MM.1S (cell line): ENCODE measurements at regions not wholly inside any gene's neighbourhood (a gene's known extent, or its start where the extent isn't known, plus 50 kb on each side); places are given as distances from the start of the nearest gene placed in this dataset.

Source experiments
- DNase-seq: peaks from one replicate; pipeline ENCODE4 v3.0.0-alpha.2; 2015
- H2AFZ ChIP-seq: fragments of 300-600 bp; sonication (generic); 2 replicates; pipeline ENCODE4 v1.6.0; 2016; ENCODE audit warnings: antibody characterized with exemption, low read length
- H3F3A ChIP-seq: fragments of 300-600 bp; sonication (generic); 2 replicates; pipeline ENCODE4 v1.6.1; 2016; ENCODE audit warnings: mild to moderate bottlenecking, antibody characterized with exemption, low read length, moderate library complexity, mixed read lengths; ENCODE audit not compliant: insufficient read depth
- H3K27ac ChIP-seq: fragments of 300-600 bp; sonication (generic); 2 replicates; pipeline ENCODE4 v1.5.1; 2016; ENCODE audit warnings: mild to moderate bottlenecking, low read length
- H3K27me3 ChIP-seq: fragments of 300-600 bp; sonication (generic); replicated peaks from 2 replicates; pipeline ENCODE4 v1.6.0; 2016; ENCODE audit warnings: low read length; ENCODE audit not compliant: insufficient read depth
- H3K36me3 ChIP-seq: fragments of 300-600 bp; sonication (generic); replicated peaks from 2 replicates; pipeline ENCODE4 v1.6.1; 2016; ENCODE audit warnings: mild to moderate bottlenecking, low read length, mixed read lengths; ENCODE audit not compliant: insufficient read depth
- H3K4me1 ChIP-seq: fragments of 300-600 bp; sonication (generic); 2 replicates; pipeline ENCODE4 v1.6.1; 2016; ENCODE audit warnings: low read length, mixed read lengths
- H3K4me2 ChIP-seq: fragments of 300-600 bp; sonication (generic); 2 replicates; pipeline ENCODE4 v1.6.0; 2016; ENCODE audit warnings: low read depth, low read length
- H3K4me3 ChIP-seq: fragments of 300-600 bp; sonication (generic); 2 replicates; pipeline ENCODE4 v1.5.1; 2016; ENCODE audit warnings: low read length, mixed read lengths
- H3K79me2 ChIP-seq: fragments of 300-600 bp; sonication (generic); 2 replicates; pipeline ENCODE4 v1.6.1; 2016; ENCODE audit warnings: mixed run types, low read length, mixed read lengths
- H3K9ac ChIP-seq: fragments of 300-600 bp; sonication (generic); 2 replicates; pipeline ENCODE4 v1.6.1; 2016; ENCODE audit warnings: low read length, mixed read lengths
- H3K9me2 ChIP-seq: fragments of 300-600 bp; sonication (generic); replicated peaks from 2 replicates; pipeline ENCODE4 v1.6.1; 2016; ENCODE audit warnings: mild to moderate bottlenecking, low read length, mixed read lengths; ENCODE audit not compliant: insufficient read depth
- H3K9me3 ChIP-seq: fragments of 300-600 bp; sonication (generic); replicated peaks from 2 replicates; pipeline ENCODE4 v1.6.1; 2016; ENCODE audit warnings: mild to moderate bottlenecking, low read length, mixed read lengths; ENCODE audit not compliant: insufficient read depth
- H4K20me1 ChIP-seq: fragments of 300-600 bp; sonication (generic); 2 replicates; pipeline ENCODE4 v1.6.1; 2016; ENCODE audit warnings: mild to moderate bottlenecking, low read length, moderate library complexity, mixed read lengths; ENCODE audit not compliant: insufficient read depth
- EZH2 ChIP-seq: fragments of 300-600 bp; sonication (generic); optimal IDR thresholded peaks from 2 replicates; pipeline ENCODE3; 2017; ENCODE audit warnings: low read depth, mild to moderate bottlenecking, antibody characterized with exemption, low read length, mixed read lengths
- EZH2phosphoT487 ChIP-seq: fragments of 300-600 bp; sonication (generic); IDR thresholded peaks from 2 replicates; pipeline ENCODE4 v1.6.1; 2018; ENCODE audit warnings: antibody characterized with exemption, low read length
- TF ChIP-seq, protein P1 (sequence below): fragments of 300-600 bp; sonication (generic); IDR thresholded peaks from 2 replicates; pipeline ENCODE4 v1.5.1; 2016; ENCODE audit warnings: antibody characterized with exemption, low read length, mixed read lengths

DNA sequence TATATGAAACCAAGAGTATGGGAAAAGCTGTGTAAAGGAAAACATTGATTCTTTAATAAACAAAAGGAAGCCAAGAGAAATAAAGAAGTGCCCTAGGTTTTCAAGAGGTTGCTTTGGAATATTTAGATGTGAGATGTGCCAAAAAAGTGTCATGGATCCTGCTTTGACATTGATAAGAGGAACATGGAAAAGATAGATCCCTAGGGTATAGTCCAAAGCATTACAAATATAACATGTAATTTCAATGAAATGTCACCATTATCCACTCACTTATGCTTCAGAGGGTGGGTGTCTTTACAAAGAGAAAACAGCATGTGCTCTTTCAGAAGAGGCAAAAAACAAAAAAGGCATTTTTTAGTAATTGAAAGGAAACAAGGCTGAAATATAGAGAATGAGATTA, 1196.7 kb downstream of the EFNA5 start:
- H3K4me2 ChIP-seq = no peak overlapping the region
- H2AFZ ChIP-seq = no peak overlapping the region
- DNase-seq = no peak
- H3K4me3 ChIP-seq = no peak overlapping the region
- no peaks in the 10 kb centered on the region for H3K4me1 ChIP-seq
- no peaks in the 10 kb centered on the region for H3K27me3 ChIP-seq
- no peaks in the 10 kb centered on the region for H3K79me2 ChIP-seq
- no peaks in the 10 kb centered on the region for H3K9me3 ChIP-seq
- no peaks in the 10 kb centered on the region for H3K36me3 ChIP-seq
- TF ChIP-seq, protein P1, sequence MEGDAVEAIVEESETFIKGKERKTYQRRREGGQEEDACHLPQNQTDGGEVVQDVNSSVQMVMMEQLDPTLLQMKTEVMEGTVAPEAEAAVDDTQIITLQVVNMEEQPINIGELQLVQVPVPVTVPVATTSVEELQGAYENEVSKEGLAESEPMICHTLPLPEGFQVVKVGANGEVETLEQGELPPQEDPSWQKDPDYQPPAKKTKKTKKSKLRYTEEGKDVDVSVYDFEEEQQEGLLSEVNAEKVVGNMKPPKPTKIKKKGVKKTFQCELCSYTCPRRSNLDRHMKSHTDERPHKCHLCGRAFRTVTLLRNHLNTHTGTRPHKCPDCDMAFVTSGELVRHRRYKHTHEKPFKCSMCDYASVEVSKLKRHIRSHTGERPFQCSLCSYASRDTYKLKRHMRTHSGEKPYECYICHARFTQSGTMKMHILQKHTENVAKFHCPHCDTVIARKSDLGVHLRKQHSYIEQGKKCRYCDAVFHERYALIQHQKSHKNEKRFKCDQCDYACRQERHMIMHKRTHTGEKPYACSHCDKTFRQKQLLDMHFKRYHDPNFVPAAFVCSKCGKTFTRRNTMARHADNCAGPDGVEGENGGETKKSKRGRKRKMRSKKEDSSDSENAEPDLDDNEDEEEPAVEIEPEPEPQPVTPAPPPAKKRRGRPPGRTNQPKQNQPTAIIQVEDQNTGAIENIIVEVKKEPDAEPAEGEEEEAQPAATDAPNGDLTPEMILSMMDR = no peak
- TF ChIP-seq EZH2 (no peak), EZH2phosphoT487 (no peak)
- no peaks in the 10 kb centered on the region for H4K20me1 ChIP-seq
- no peak overlapping the region for H3K27ac ChIP-seq
- no peaks in the 10 kb centered on the region for H3K9me2 ChIP-seq
- no peak overlapping the region for H3K9ac ChIP-seq
- no peaks in the 10 kb centered on the region for H3F3A ChIP-seq

DNA sequence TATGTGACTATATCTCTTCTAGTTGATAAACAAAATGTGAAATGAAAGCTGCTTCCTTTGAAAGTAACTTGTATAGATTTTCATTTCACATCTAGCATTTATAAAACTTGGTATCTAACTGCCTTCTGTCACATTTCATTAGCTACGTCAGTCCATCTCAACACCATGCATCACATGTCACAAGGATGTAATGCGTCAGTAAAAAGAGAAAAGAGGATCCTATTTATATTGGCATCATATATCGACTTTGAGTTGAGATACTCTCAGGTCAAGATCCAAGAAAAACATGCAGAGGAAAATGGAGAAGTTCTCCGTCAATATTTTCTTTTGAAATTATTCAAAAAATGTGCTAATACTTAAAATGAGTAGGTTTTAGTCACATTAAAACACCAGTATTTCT, 1211.2 kb downstream of the EFNA5 start:
- no peaks in the 10 kb centered on the region for H3K9me2 ChIP-seq
- no peaks in the 10 kb centered on the region for H3F3A ChIP-seq
- no peak for DNase-seq
- H3K27me3 ChIP-seq = no peaks in the 10 kb centered on the region
- H3K36me3 ChIP-seq = no peaks in the 10 kb centered on the region
- H3K79me2 ChIP-seq = no peaks in the 10 kb centered on the region
- H3K9ac ChIP-seq = no peak overlapping the region
- H3K4me1 ChIP-seq = no peaks in the 10 kb centered on the region
- H2AFZ ChIP-seq = no peak overlapping the region
- H3K9me3 ChIP-seq = no peaks in the 10 kb centered on the region
- TF ChIP-seq, protein P1 = no peak
- TF ChIP-seq EZH2phosphoT487 (no peak), EZH2 (no peak)
- H3K4me2 ChIP-seq = no peak overlapping the region
- H4K20me1 ChIP-seq = no peaks in the 10 kb centered on the region
- H3K27ac ChIP-seq = no peak overlapping the region
- H3K4me3 ChIP-seq = no peak overlapping the region

GRCh38 chr5:106454651-106455415, 1215.9 kb downstream of the EFNA5 start:
- H3F3A ChIP-seq = no peaks in the 10 kb centered on the region
- H4K20me1 ChIP-seq = no peaks in the 10 kb centered on the region
- no peak for DNase-seq
- no peaks in the 10 kb centered on the region for H3K27me3 ChIP-seq
- 0 out of 2 replicates have a peak overlapping the region, but pooled peaks have one; percentile 11 for H3K4me2 ChIP-seq
- H3K4me3 ChIP-seq = no peak overlapping the region
- no peak overlapping the region for H2AFZ ChIP-seq
- TF ChIP-seq, protein P1 = peak; percentile 31
- no peak for TF ChIP-seq EZH2
- 0 out of 2 replicates have a peak, but pooled peaks cover 5% of the 10 kb centered on the region for H3K4me1 ChIP-seq
- no peak overlapping the region for H3K27ac ChIP-seq
- H3K9me3 ChIP-seq = no peaks in the 10 kb centered on the region
- no peaks in the 10 kb centered on the region for H3K36me3 ChIP-seq
- no peaks in the 10 kb centered on the region for H3K79me2 ChIP-seq
- H3K9ac ChIP-seq = no peak overlapping the region
- H3K9me2 ChIP-seq = no peaks in the 10 kb centered on the region
